GM12872 (cell line): ENCODE measurements at regions not wholly inside any gene's neighbourhood (a gene's known extent, or its start where the extent isn't known, plus 50 kb on each side); places are given as distances from the start of the nearest gene placed in this dataset.

Experiments used
- TF ChIP-seq, protein P1 (sequence below): IDR thresholded peaks from 3 replicates; pipeline ENCODE4 v1.5.1; 2011; ENCODE audit warnings: low read depth, mild to moderate bottlenecking, low read length, moderate library complexity; ENCODE audit not compliant: insufficient read depth

DNA sequence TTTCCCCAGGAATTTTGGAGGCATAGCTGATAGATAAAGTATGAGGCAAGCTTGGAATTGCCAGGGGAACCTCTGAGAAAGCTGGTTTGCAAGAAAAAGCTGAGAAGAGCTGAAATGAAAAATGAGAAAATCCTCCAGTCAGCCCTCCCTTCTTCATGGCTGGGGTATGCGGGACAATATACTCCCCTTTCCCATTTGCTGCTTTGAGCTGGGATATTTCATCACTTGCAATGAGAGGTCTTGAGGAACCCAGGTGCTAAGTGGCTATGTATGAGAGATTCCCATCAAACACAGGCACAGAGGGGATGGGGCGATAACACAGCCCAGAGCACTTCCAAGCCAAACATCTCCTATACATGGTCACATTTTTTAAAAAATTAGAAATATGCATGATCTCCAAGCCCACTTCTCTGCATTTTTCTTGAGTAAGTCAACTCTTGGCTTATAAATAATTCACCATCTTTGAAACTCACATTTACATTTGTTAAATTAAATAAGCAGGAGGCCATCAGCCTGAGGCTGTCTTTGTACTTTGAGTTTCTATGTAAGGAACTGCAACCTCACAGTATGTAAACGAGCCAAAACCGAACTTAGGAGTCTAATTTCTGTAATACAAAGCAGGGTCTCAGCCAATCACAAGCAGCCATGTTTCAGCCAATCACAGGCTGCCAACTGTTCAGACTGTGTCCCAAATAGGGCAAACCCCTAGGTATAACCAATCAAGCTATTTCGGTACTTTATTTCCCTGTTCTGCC, 983.6 kb upstream of the NR2F2 start:
- TF ChIP-seq, protein P1, sequence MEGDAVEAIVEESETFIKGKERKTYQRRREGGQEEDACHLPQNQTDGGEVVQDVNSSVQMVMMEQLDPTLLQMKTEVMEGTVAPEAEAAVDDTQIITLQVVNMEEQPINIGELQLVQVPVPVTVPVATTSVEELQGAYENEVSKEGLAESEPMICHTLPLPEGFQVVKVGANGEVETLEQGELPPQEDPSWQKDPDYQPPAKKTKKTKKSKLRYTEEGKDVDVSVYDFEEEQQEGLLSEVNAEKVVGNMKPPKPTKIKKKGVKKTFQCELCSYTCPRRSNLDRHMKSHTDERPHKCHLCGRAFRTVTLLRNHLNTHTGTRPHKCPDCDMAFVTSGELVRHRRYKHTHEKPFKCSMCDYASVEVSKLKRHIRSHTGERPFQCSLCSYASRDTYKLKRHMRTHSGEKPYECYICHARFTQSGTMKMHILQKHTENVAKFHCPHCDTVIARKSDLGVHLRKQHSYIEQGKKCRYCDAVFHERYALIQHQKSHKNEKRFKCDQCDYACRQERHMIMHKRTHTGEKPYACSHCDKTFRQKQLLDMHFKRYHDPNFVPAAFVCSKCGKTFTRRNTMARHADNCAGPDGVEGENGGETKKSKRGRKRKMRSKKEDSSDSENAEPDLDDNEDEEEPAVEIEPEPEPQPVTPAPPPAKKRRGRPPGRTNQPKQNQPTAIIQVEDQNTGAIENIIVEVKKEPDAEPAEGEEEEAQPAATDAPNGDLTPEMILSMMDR, result no peak

DNA sequence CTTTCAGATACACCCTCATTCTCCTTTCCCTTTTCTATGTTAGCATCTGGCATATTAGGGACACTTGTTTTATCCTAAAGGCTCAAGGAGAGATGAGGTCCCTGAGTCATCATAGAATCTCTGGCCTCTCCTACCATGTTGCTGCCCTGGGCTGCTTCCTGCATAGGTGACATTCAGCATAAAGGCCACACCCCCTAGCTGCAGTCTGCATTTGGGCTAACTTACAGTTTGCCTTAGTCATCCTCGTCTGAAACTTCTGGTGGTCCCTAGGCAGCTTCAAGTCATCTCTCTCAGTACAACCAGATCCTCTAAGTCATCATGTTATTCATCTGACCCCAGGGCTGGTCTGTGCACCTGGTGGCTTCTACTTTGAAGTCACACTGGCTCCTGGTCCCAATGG, 982.7 kb upstream of the NR2F2 start:
- TF ChIP-seq, protein P1, result no peak

DNA sequence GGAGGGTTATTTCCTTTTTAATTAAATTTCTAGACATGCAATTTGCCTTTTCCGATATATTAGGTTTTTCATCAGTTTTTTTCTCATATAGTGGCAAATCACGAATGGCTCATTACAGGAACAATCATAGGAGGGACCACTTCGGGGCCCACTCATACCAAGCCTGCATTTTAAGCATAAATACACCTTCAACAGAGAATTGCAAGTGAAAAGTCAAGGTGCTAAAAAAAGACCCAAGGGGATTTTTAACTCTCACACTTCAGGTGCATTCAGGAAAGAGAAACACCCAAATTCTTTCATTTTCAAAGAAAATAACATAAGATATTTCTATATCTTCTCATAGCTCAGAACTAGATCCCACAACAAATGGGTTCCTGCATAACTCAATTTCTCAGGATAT, 979.6 kb upstream of the NR2F2 start:
- TF ChIP-seq, protein P1, result no peak

DNA sequence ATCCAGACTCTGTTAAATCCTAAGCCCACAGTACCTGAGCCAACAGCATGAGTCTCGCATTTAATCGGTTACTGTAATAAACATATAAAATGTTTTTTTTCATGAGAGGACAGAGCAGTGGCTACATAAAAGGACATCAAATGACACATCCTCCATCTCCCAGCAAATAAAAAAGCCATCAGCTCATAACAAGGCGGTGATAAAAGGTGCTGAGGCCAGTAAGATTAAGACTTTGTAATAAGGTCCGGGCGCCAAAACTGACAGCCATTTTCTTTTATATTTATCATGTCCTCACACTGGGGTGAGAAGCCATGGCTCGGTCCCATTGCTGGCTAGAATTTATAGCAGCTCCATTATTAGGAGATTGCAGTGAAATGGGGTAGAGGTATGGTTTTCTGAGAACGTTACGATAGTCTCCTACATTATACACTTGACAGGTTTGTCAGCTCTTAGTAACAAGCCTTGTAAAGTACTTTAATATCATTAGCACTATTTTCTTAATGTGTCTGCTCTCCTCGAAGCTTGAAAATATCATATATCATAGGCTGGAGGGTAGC, 977.8 kb upstream of the NR2F2 start:
- TF ChIP-seq, protein P1, result no peak

DNA sequence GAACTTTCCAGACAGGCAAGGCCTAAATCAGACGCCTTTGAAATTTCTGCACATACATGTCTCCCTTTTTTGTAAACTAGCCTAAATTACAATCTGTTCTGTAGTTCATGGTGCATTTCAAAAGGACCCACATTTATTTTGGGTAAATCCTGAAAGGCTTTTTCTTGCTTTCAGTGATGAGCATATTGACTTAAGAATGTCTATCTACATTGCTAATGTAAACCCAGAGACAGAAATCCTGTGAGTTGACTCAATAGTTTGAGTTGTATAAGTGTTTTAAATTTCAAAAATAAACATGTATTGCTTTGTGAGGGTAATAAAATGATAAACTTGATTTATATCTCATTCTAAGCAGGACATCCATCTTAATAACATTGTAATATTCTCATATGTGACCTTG, 977.0 kb upstream of the NR2F2 start:
- TF ChIP-seq, protein P1, result no peak

DNA sequence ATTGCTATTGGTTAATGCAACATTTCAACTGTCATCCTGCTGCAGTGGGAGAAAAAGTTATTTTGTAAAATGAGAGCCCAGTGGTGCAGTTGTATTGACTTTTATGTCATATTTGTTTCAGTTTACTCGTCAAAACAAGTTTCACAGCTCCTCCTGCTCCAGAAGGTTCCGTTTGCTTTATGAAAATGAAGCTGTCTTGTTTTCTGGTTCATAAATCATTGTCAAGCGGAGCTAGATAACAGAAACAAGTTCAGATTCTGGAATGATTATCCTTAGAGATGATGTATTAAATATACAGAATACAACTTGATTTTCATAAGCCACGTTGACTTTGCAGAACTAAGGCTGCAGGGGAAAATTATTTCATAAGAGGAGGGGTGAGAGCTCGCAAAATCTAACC, 970.5 kb upstream of the NR2F2 start:
- TF ChIP-seq, protein P1, result no peak

DNA sequence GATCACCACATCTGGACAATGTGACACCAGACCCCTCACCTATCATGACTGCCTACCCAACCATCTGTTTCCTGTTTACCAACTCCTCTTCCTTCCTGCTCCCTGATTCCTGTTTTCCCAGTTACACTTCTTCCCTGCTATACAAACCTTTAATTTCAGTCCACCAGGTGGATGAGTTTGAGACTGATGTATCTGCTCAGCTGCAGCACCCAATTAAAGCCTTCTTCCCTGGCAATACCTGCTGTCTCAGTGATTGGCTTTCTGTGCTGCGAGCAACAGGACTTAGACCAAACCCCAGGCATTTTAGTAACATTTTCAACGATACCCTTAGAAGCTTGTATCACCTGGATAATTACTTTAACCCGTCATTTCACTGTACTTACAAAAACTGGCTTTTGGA, 968.2 kb upstream of the NR2F2 start:
- TF ChIP-seq, protein P1, result no peak
